WI38 (cell line): ENCODE measurements at regions not wholly inside any gene's neighbourhood (a gene's known extent, or its start where the extent isn't known, plus 50 kb on each side); places are given as distances from the start of the nearest gene placed in this dataset.

Experiments
- H3K4me3 ChIP-seq: 2 replicates; pipeline ENCODE4 v1.5.1; 2011; ENCODE audit warnings: low read depth, mild to moderate bottlenecking, control low read depth, low read length
- TF ChIP-seq, protein P1 (sequence below): IDR thresholded peaks from 2 replicates; pipeline ENCODE4 v1.5.1; 2012; ENCODE audit warnings: low read depth, mild to moderate bottlenecking, control low read depth, low read length

DNA sequence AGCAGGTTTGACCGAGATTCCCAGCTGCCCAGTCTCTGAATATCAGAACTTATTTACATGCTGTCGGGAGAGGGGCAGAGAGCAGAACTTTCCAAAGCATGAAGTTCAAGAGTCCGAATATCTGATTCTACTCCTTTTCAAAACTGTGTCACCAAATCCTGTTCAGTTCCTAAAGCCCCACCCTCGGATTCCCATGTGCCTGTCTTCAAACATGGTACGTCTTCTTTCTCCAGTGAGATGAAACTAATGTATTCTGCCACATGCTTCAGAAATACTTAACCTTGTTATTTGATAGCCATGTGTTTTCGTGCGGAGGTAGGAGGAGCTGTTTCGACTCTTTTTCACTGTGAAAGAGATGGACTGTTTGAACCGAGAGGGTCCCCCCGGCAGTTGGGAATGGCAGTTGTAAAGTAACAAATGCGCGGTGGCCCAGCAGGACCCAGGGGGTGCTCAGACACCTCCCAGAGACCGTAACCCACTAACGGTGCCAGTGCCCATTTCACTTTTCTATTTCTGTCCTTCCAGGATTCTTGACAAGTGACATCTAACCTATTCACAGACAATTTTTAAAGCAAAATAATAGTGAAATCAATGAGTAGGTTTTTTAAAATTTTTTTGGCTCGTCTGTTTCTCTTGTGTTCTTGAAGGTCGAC lies 67.2 kb downstream of the ZBTB18 start:
- TF ChIP-seq, protein P1, sequence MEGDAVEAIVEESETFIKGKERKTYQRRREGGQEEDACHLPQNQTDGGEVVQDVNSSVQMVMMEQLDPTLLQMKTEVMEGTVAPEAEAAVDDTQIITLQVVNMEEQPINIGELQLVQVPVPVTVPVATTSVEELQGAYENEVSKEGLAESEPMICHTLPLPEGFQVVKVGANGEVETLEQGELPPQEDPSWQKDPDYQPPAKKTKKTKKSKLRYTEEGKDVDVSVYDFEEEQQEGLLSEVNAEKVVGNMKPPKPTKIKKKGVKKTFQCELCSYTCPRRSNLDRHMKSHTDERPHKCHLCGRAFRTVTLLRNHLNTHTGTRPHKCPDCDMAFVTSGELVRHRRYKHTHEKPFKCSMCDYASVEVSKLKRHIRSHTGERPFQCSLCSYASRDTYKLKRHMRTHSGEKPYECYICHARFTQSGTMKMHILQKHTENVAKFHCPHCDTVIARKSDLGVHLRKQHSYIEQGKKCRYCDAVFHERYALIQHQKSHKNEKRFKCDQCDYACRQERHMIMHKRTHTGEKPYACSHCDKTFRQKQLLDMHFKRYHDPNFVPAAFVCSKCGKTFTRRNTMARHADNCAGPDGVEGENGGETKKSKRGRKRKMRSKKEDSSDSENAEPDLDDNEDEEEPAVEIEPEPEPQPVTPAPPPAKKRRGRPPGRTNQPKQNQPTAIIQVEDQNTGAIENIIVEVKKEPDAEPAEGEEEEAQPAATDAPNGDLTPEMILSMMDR, result no peak
- no peak overlapping the region for H3K4me3 ChIP-seq

GRCh38 chr1:244128591-244129383 lies 77.7 kb downstream of the ZBTB18 start:
- no peak overlapping the region for H3K4me3 ChIP-seq
- TF ChIP-seq, protein P1, result no peak

- TF ChIP-seq, protein P1, result no peak
- peak overlapping the region; percentile 33 for H3K4me3 ChIP-seq
These were observed 86.2 kb downstream of the ZBTB18 start for GRCh38 chr1:244137276-244137675.

GRCh38 chr1:244137725-244138124 lies 86.6 kb downstream of the ZBTB18 start:
- peak overlapping the region; percentile 33 for H3K4me3 ChIP-seq
- TF ChIP-seq, protein P1, result no peak

GRCh38 chr1:244138399-244138798 lies 87.3 kb downstream of the ZBTB18 start:
- no peak overlapping the region for H3K4me3 ChIP-seq
- TF ChIP-seq, protein P1, result no peak

DNA sequence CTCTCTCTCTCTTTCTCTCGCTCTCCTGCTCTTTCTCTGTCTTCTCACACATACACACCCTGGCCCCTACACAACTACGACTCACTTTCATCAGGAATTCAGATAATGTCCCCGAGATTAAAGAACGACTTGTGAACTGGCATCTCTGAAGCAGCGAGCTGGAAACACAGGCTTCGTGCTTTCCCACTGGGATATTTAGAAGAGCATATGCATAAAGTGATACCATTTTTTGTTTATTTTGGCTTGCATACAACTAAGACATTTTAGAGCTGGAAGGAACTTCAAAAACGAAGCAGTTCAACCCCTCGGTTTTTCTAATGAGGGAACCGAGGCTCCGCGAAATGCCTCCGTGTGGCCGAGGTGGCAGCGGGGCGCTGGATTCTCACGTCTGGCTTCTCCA lies 88.6 kb downstream of the ZBTB18 start:
- H3K4me3 ChIP-seq, result no peak overlapping the region
- TF ChIP-seq, protein P1, result no peak

DNA sequence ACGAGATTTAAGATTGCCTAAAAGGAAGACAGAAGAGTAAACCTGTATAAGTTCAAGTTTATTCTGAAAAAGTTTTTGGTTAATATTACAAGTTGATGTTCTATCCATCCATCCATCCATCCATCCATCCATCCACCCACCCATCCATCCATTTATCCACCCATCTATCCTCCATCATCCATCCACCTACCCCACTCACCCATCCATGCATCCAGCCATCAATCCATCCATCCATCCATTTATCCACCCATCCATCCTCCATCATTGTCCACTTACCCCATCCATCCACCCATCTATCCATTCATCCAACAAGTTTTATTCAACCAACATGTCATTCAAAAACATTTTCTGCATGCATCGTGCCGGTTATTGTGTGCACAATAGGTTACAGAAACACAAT lies 89.3 kb downstream of the ZBTB18 start:
- TF ChIP-seq, protein P1, result no peak
- no peak overlapping the region for H3K4me3 ChIP-seq
